ENCODE measurements at regions not wholly inside any gene's neighbourhood (a gene's known extent, or its start where the extent isn't known, plus 50 kb on each side); places are given as distances from the start of the nearest gene placed in this dataset.

DNA sequence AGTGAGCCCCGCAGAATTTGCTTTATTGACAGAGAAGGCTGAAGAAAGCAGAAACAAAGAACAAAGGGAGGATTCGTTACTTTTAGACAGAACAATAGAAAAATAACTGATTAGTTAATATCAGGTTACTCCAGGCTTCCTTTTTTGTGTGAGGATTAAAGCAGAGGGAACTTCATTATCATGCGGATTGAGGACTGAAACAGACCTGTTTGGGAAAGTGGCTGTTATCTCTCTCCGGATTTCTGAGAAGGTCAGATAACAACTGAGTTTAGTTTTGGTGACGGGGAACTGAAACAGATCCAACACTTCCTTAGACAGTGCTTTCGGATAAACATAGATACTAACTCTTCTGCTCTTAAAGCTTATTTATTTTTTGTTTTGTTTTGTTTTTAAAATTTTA lies 246.4 kb upstream of the ZNF507 start:
- TF ChIP-seq, protein P1, sequence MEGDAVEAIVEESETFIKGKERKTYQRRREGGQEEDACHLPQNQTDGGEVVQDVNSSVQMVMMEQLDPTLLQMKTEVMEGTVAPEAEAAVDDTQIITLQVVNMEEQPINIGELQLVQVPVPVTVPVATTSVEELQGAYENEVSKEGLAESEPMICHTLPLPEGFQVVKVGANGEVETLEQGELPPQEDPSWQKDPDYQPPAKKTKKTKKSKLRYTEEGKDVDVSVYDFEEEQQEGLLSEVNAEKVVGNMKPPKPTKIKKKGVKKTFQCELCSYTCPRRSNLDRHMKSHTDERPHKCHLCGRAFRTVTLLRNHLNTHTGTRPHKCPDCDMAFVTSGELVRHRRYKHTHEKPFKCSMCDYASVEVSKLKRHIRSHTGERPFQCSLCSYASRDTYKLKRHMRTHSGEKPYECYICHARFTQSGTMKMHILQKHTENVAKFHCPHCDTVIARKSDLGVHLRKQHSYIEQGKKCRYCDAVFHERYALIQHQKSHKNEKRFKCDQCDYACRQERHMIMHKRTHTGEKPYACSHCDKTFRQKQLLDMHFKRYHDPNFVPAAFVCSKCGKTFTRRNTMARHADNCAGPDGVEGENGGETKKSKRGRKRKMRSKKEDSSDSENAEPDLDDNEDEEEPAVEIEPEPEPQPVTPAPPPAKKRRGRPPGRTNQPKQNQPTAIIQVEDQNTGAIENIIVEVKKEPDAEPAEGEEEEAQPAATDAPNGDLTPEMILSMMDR (IDR thresholded peaks at IDR 0.05; ENCODE audit: insufficient read depth, low read depth, low read length) = no peak
- no peak for DNase-seq (ENCODE audit: low read depth)
- H3K4me3 ChIP-seq (ENCODE audit: low read depth, low read length) = no peak overlapping the region

- TF ChIP-seq, protein P1 (IDR thresholded peaks at IDR 0.05; ENCODE audit: insufficient read depth, low read depth, low read length) = no peak
- no peak for DNase-seq (ENCODE audit: low read depth)
- no peak overlapping the region for H3K4me3 ChIP-seq (ENCODE audit: low read depth, low read length)
Measured at GRCh38 chr19:32101206-32101605, 244.2 kb upstream of the ZNF507 start.

GRCh38 chr19:32103541-32103940 lies 241.9 kb upstream of the ZNF507 start:
- no peak for DNase-seq (ENCODE audit: low read depth)
- H3K4me3 ChIP-seq (ENCODE audit: low read depth, low read length) = no peak overlapping the region
- TF ChIP-seq, protein P1 (IDR thresholded peaks at IDR 0.05; ENCODE audit: insufficient read depth, low read depth, low read length) = no peak

GRCh38 chr19:32104153-32104849 lies 241.1 kb upstream of the ZNF507 start:
- H3K4me3 ChIP-seq (ENCODE audit: low read depth, low read length) = no peak overlapping the region
- peak; percentile 3 for DNase-seq (ENCODE audit: low read depth)
- TF ChIP-seq, protein P1 (IDR thresholded peaks at IDR 0.05; ENCODE audit: insufficient read depth, low read depth, low read length) = no peak

- TF ChIP-seq, protein P1 (IDR thresholded peaks at IDR 0.05; ENCODE audit: insufficient read depth, low read depth, low read length) = no peak
- DNase-seq (ENCODE audit: low read depth) = no peak
- no peak overlapping the region for H3K4me3 ChIP-seq (ENCODE audit: low read depth, low read length)
Measured at GRCh38 chr19:32104850-32105235, 240.6 kb upstream of the ZNF507 start.

DNA sequence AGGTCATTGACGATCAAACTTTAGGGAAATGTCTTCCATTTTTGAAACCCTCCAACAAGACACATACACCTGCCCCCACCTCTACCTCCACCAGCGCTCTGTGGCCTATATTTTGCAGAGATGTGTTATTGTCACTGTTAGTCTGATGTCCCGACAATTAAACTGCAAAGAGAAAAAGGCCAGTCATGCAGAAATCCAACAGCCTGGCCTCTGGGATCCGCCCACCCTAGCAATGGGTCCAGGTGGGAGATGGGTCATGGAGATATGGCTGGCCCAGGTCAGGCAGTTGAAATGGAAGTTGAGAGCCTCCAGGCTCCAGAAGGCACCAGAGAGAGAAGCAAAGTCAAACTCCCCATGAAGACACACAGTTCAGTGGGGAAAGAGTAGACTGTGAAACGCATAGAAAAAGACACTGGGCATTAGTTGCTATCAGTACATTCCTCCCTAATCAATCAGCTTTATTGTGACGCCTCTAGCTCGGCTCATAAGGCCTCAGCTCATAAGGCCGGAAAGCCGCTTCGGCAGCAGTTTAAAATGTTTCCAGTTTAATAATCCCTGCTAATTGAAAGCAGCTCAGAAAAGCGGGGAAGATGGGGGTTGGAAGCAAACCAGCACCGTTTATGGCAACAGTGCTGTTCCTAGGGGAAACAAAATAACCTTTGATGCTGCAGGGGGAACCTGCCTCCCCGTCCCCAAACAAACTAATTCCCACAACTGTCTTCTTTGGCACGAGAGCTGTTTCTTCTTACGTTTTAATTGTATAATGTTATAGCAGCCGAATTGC lies 239.7 kb upstream of the ZNF507 start:
- no peak overlapping the region for H3K4me3 ChIP-seq (ENCODE audit: low read depth, low read length)
- TF ChIP-seq, protein P1 (IDR thresholded peaks at IDR 0.05; ENCODE audit: insufficient read depth, low read depth, low read length) = no peak
- no peak for DNase-seq (ENCODE audit: low read depth)
